ENCODE measurements at regions not wholly inside any gene's neighbourhood (a gene's known extent, or its start where the extent isn't known, plus 50 kb on each side); places are given as distances from the start of the nearest gene placed in this dataset.

DNA sequence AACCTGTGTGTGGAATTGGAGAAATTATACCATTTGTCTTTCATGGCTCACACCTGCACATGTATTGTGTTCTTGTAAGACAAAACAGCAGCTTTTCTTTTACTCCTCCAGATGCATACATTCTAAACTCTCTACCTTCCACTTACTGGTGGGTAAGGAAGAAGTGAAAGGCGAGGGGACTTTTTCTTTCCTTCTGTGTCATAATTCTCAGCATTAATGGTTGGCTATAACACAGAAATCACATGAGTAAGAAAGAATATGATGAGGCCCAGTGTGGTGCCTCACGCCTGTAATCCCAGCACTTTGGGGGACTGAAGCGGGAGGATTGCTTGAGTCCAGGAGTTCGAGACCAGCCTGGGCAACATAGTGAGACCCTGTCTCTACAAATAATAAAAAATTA lies 57.8 kb upstream of the SHANK2 start:
- Histone ChIP-seq H3K9me3 (ENCODE audit: control insufficient read depth in 2 of 2, low read length in 2 of 2) (no peaks in the 10 kb centered on the region), H3K36me3 (ENCODE audit: control insufficient read depth in 2 of 2, insufficient read depth in 2 of 2, low read length in 2 of 2) (no peaks in the 10 kb centered on the region), H3K27me3 (ENCODE audit: control insufficient read depth in 1 of 2, insufficient read depth in 2 of 2, low read length in 2 of 2) (no peaks in the 10 kb centered on the region), H3K4me3 (ENCODE audit: low read length in 2 of 2) (no peak overlapping the region), H3K9ac (ENCODE audit: low read length in 2 of 2) (no peak overlapping the region), H3K4me1 (ENCODE audit: control insufficient read depth, insufficient read depth, low read length) (no peaks in the 10 kb centered on the region), H3K27ac (ENCODE audit: low read length) (no peak overlapping the region)

DNA sequence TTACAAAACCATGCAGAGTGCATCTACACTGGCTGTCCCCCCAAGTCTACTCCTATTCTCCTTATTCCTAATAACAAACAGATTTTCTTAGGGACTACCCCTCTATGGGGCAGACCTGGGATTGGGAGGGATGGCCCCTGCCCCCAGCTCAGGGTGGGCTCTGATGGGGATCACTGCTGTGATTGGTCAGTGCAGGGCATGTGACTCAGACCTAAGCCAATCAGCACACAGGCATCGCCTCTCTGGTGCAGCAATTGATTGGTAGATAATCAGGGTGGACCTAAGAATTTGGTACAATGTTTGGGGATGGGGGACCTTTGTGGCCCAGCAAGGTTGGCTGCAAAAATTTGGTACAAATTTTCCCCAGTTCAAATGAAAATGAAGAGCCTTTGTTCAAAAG lies 57.2 kb upstream of the SHANK2 start:
- Histone ChIP-seq H3K9ac (ENCODE audit: low read length in 2 of 2) (no peak overlapping the region), H3K27ac (ENCODE audit: low read length) (no peak overlapping the region), H3K4me1 (ENCODE audit: control insufficient read depth, insufficient read depth, low read length) (no peaks in the 10 kb centered on the region), H3K36me3 (ENCODE audit: control insufficient read depth in 2 of 2, insufficient read depth in 2 of 2, low read length in 2 of 2) (no peaks in the 10 kb centered on the region), H3K4me3 (ENCODE audit: low read length in 2 of 2) (no peak overlapping the region), H3K9me3 (ENCODE audit: control insufficient read depth in 2 of 2, low read length in 2 of 2) (no peaks in the 10 kb centered on the region), H3K27me3 (ENCODE audit: control insufficient read depth in 1 of 2, insufficient read depth in 2 of 2, low read length in 2 of 2) (no peaks in the 10 kb centered on the region)

DNA sequence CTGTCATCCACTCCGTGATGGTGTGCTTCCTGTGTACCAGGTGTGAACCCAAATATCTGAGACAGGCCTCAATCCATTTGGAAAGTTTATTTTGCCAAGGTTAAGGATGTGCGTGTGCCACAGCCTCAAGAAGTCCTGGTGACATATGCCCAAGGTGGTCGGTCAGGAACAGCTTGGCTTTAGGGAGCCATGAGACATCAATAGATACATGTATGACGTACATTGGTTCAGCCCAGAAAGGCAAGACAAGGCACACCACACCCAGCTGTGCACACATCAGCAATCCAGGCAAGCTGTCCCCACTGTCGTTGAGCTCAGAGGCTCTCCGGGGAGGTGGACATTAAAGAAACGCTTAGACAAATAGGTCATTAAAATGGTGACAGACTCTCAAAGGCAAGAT lies 56.8 kb upstream of the SHANK2 start:
- no peaks in the 10 kb centered on the region for H3K4me1 ChIP-seq (ENCODE audit: control insufficient read depth, insufficient read depth, low read length)
- H3K27me3 ChIP-seq (ENCODE audit: control insufficient read depth in 1 of 2, insufficient read depth in 2 of 2, low read length in 2 of 2) = no peaks in the 10 kb centered on the region
- H3K27ac ChIP-seq (ENCODE audit: low read length) = no peak overlapping the region
- no peak overlapping the region for H3K4me3 ChIP-seq (ENCODE audit: low read length in 2 of 2)
- no peak overlapping the region for H3K9ac ChIP-seq (ENCODE audit: low read length in 2 of 2)
- no peaks in the 10 kb centered on the region for H3K36me3 ChIP-seq (ENCODE audit: control insufficient read depth in 2 of 2, insufficient read depth in 2 of 2, low read length in 2 of 2)
- no peaks in the 10 kb centered on the region for H3K9me3 ChIP-seq (ENCODE audit: control insufficient read depth in 2 of 2, low read length in 2 of 2)

DNA sequence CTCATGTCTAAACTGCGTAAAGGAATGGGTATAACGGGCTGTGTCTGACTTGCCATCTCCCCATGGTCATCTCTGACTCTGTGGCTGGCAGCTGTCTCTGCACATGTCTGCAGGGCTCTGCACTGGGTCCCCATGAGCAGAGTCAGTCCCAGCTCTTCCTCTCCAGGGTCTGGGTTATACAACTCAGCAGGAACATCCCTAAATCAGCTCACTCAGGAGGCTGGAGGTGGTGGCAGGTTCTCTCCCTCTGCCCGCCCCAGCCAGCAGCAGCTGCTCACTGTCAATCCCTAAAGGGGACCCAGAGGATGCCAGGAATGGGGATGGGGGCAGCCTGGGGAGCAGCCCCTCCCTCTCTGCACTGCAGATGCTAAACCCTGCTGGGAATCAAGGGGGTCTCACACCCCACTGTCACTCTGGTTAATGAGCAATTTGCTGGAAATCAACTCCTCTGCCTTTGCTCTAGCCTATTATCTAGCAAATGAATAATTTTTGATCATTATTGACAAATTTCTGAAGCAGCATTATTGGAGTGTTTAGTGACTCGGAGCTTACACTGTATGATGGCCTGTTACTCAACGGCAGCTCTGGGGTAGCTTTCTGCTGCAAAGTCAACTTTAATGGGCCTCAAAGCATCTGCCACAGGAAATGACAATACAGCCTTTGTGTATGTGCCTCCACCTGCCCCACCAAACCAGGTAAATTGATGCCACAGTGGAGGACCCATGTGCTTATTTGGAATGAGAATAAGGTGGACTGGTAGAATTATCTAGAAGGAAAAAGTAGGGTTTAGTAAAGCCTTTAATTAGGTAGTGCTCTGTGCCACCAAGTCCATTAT lies 55.7 kb upstream of the SHANK2 start:
- no peaks in the 10 kb centered on the region for H3K9me3 ChIP-seq (ENCODE audit: control insufficient read depth in 2 of 2, low read length in 2 of 2)
- no peak overlapping the region for H3K9ac ChIP-seq (ENCODE audit: low read length in 2 of 2)
- no peak overlapping the region for H3K27ac ChIP-seq (ENCODE audit: low read length)
- H3K36me3 ChIP-seq (ENCODE audit: control insufficient read depth in 2 of 2, insufficient read depth in 2 of 2, low read length in 2 of 2) = no peaks in the 10 kb centered on the region
- H3K27me3 ChIP-seq (ENCODE audit: control insufficient read depth in 1 of 2, insufficient read depth in 2 of 2, low read length in 2 of 2) = no peaks in the 10 kb centered on the region
- H3K4me3 ChIP-seq (ENCODE audit: low read length in 2 of 2) = no peak overlapping the region
- H3K4me1 ChIP-seq (ENCODE audit: control insufficient read depth, insufficient read depth, low read length) = no peaks in the 10 kb centered on the region

DNA sequence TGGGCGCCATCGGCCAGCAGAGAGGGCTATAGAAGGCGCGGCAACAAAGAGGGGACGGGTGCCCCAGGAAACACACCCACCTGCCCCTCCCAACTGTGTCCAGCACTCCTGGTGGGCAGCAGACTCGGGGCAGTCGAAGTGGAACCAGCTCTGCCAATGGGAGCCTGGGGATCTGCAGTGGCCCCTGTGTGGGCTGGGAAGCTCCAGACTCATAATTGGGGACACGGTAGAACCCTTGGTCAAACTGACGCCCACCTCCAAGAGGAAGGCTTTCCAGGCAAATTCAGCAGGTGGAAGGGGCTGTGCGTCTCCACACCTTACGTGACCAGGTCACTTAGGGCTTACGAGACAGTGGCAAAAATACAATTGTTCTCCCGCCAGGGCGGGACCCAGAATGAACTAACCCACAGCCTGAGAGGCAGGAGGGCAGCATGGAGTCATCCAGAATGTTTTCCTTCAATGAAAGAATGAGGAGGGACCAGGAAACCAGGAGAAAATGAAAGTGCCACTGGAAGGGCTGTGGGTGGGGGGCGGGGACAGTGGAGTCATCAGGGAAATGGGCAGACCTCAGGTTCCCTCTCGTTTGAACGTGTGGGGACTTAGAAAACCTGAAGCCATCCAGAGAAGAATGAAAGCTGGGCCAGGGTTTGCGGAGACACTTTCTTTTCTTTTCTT lies 53.2 kb upstream of the SHANK2 start:
- Histone ChIP-seq H3K4me3 (ENCODE audit: low read length in 2 of 2) (no peak overlapping the region), H3K27me3 (ENCODE audit: control insufficient read depth in 1 of 2, insufficient read depth in 2 of 2, low read length in 2 of 2) (no peaks in the 10 kb centered on the region), H3K27ac (ENCODE audit: low read length) (no peak overlapping the region), H3K9ac (ENCODE audit: low read length in 2 of 2) (no peak overlapping the region), H3K4me1 (ENCODE audit: control insufficient read depth, insufficient read depth, low read length) (no peaks in the 10 kb centered on the region), H3K9me3 (ENCODE audit: control insufficient read depth in 2 of 2, low read length in 2 of 2) (no peaks in the 10 kb centered on the region), H3K36me3 (ENCODE audit: control insufficient read depth in 2 of 2, insufficient read depth in 2 of 2, low read length in 2 of 2) (no peaks in the 10 kb centered on the region)

DNA sequence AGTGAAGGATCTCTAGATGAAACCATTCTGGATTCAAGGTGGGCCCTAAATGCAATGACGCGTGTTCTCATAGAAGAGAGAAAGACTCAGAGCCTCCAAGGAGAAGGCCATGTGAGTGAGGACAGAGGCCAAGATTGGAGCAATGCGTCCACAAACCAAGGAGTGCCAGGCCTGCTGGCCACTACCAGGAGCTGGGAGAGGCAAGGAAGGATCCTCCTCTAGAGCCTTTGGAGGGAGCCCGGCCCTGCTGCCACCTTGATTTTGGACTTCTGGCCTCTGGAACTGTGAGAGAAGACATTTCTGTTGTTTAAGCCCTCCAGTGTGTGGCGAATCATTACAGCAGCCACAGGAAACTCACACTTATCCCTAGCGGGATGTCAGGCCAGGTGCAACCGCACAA lies 52.7 kb upstream of the SHANK2 start:
- no peaks in the 10 kb centered on the region for H3K36me3 ChIP-seq (ENCODE audit: control insufficient read depth in 2 of 2, insufficient read depth in 2 of 2, low read length in 2 of 2)
- H3K9me3 ChIP-seq (ENCODE audit: control insufficient read depth in 2 of 2, low read length in 2 of 2) = no peaks in the 10 kb centered on the region
- no peaks in the 10 kb centered on the region for H3K27me3 ChIP-seq (ENCODE audit: control insufficient read depth in 1 of 2, insufficient read depth in 2 of 2, low read length in 2 of 2)
- H3K4me3 ChIP-seq (ENCODE audit: low read length in 2 of 2) = no peak overlapping the region
- H3K4me1 ChIP-seq (ENCODE audit: control insufficient read depth, insufficient read depth, low read length) = no peaks in the 10 kb centered on the region
- H3K9ac ChIP-seq (ENCODE audit: low read length in 2 of 2) = no peak overlapping the region
- no peak overlapping the region for H3K27ac ChIP-seq (ENCODE audit: low read length)

DNA sequence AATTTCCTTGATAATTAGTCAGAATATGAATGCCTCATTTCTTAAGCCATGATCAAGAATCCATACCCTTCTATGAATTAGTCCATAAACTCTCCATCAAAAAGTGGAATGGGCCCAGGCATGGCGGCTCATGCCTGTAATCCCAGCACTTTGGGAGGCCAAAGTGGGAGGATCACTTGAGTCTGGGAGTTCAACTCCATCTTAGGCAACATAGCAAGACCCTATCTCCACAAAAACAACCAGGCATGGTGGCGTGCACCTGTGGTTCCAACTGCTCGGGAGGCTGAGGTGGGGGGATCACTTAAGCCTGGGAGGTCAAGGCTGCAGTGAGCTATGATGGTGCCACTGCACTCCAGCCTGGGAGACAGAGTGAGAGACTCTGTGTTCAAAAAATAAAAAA lies 52.1 kb upstream of the SHANK2 start:
- Histone ChIP-seq H3K27me3 (ENCODE audit: control insufficient read depth in 1 of 2, insufficient read depth in 2 of 2, low read length in 2 of 2) (peaks cover 0 to 3% of the 10 kb centered on the region in 2 donors), H3K36me3 (ENCODE audit: control insufficient read depth in 2 of 2, insufficient read depth in 2 of 2, low read length in 2 of 2) (no peaks in the 10 kb centered on the region), H3K9me3 (ENCODE audit: control insufficient read depth in 2 of 2, low read length in 2 of 2) (no peaks in the 10 kb centered on the region), H3K9ac (ENCODE audit: low read length in 2 of 2) (no peak overlapping the region), H3K4me3 (ENCODE audit: low read length in 2 of 2) (no peak overlapping the region), H3K27ac (ENCODE audit: low read length) (no peak overlapping the region), H3K4me1 (ENCODE audit: control insufficient read depth, insufficient read depth, low read length) (peaks cover 2% of the 10 kb centered on the region)

DNA sequence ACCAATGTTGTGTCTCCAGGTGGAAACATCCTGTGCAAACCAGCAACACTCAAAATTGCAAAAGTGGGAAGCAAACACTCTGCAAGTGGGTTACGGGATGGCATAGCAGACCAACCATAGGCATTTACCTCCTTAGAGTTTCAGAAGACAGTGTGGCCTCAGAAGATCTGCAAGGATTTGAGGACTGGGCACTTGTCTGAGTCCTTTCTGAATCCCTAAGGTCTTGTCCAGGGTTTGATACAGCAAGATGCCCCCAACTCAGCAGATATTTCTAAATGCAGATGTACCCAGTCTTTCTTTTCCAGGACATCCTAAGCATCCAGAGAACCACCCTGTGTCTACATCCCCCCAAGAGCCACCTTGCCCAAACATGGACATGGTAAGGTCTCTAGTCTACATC lies 51.7 kb upstream of the SHANK2 start:
- Histone ChIP-seq H3K4me1 (ENCODE audit: control insufficient read depth, insufficient read depth, low read length) (peaks cover 6% of the 10 kb centered on the region), H3K9me3 (ENCODE audit: control insufficient read depth in 2 of 2, low read length in 2 of 2) (no peaks in the 10 kb centered on the region), H3K27me3 (ENCODE audit: control insufficient read depth in 1 of 2, insufficient read depth in 2 of 2, low read length in 2 of 2) (peaks cover 0 to 3% of the 10 kb centered on the region in 2 donors), H3K27ac (ENCODE audit: low read length) (no peak overlapping the region), H3K36me3 (ENCODE audit: control insufficient read depth in 2 of 2, insufficient read depth in 2 of 2, low read length in 2 of 2) (no peaks in the 10 kb centered on the region), H3K9ac (ENCODE audit: low read length in 2 of 2) (no peak overlapping the region), H3K4me3 (ENCODE audit: low read length in 2 of 2) (no peak overlapping the region)

DNA sequence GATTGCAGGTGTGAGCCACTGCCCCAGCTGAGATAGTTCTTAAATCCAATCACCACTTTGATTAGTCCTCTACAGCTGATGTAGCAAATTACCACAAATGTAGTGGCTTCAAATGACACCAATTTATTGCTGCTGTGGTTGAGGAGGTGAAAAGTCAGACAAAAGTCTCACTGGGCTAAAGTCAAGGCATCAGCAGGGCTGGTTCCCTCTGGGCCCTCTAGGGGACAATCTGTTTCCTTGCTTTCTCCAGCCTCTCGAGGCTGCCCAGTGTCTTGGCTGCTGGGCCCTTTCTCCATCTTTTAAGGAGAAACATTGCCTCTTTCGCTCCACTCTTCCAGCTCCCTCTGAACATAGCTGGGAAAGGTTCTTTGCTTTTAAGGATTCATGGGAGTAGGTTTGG lies 50.5 kb upstream of the SHANK2 start:
- H3K9ac ChIP-seq (ENCODE audit: low read length in 2 of 2) = no peak overlapping the region
- no peak overlapping the region for H3K4me3 ChIP-seq (ENCODE audit: low read length in 2 of 2)
- H3K9me3 ChIP-seq (ENCODE audit: control insufficient read depth in 2 of 2, low read length in 2 of 2) = no peaks in the 10 kb centered on the region
- H3K27me3 ChIP-seq (ENCODE audit: control insufficient read depth in 1 of 2, insufficient read depth in 2 of 2, low read length in 2 of 2) = peaks cover 0 to 3% of the 10 kb centered on the region in 2 donors
- no peak overlapping the region for H3K27ac ChIP-seq (ENCODE audit: low read length)
- peaks cover 8% of the 10 kb centered on the region for H3K4me1 ChIP-seq (ENCODE audit: control insufficient read depth, insufficient read depth, low read length)
- H3K36me3 ChIP-seq (ENCODE audit: control insufficient read depth in 2 of 2, insufficient read depth in 2 of 2, low read length in 2 of 2) = no peaks in the 10 kb centered on the region

DNA sequence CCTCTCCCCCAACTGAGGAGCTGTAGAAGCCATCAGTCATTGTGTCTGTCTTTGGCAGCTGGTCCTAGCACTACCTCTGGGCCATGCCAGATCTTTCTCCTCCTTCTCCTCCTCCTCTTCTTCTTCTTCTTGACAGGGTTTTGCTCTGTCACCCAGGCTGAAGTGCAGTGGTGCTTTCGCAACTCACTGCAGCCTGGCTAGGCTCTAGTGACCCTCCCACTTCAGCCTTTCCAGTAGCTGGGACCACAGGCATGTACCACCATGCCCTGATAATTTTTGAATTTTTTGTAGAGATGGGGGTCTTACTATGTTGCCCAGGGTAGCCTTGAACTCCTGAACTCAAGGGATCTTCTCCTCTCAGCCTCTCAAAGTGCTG lies 50.1 kb upstream of the SHANK2 start:
- Histone ChIP-seq H3K36me3 (ENCODE audit: control insufficient read depth in 2 of 2, insufficient read depth in 2 of 2, low read length in 2 of 2) (no peaks in the 10 kb centered on the region), H3K9ac (ENCODE audit: low read length in 2 of 2) (no peak overlapping the region), H3K4me3 (ENCODE audit: low read length in 2 of 2) (no peak overlapping the region), H3K27me3 (ENCODE audit: control insufficient read depth in 1 of 2, insufficient read depth in 2 of 2, low read length in 2 of 2) (peaks cover 0 to 3% of the 10 kb centered on the region in 2 donors), H3K9me3 (ENCODE audit: control insufficient read depth in 2 of 2, low read length in 2 of 2) (no peaks in the 10 kb centered on the region), H3K4me1 (ENCODE audit: control insufficient read depth, insufficient read depth, low read length) (peaks cover 8% of the 10 kb centered on the region), H3K27ac (ENCODE audit: low read length) (no peak overlapping the region)
